ENCODE measurements at regions not wholly inside any gene's neighbourhood (a gene's known extent, or its start where the extent isn't known, plus 50 kb on each side); places are given as distances from the start of the nearest gene placed in this dataset.
A peak's percentile ranks its signal among the peaks of the same experiment; 100 is the strongest.

GRCh38 chr1:184157394-184157742 lies 105.8 kb downstream of the TSEN15 start:
- Histone ChIP-seq H3K36me3 (no peaks in the 10 kb centered on the region), H3K9me3 (peaks cover 0 to 3% of the 10 kb centered on the region in 2 donors), H3K27ac (peak overlapping the region in 1 of 2 donors; percentile 90), H3K4me3 (no peak overlapping the region), H3K27me3 (no peaks in the 10 kb centered on the region), H3K4me1 (peaks cover 7 to 65% of the 10 kb centered on the region in 2 donors)
- DNase-seq: no peak
- no peak for TF ChIP-seq CTCF (IDR thresholded peaks at IDR 0.05)
- no peak for ATAC-seq
- intact Hi-C loops (cut with DNase I): no loop called here

- no peak for ATAC-seq
- Histone ChIP-seq H3K4me1 (peaks cover 16 to 64% of the 10 kb centered on the region in 2 donors), H3K4me3 (no peak overlapping the region), H3K36me3 (no peaks in the 10 kb centered on the region), H3K27ac (peak overlapping the region in 1 of 2 donors; percentile 90), H3K9me3 (peaks cover 0 to 3% of the 10 kb centered on the region in 2 donors), H3K27me3 (no peaks in the 10 kb centered on the region)
- intact Hi-C loops (cut with DNase I): no loop called here
- no peak for DNase-seq
- no peak for TF ChIP-seq CTCF (IDR thresholded peaks at IDR 0.05)
Measured at GRCh38 chr1:184158896-184159681, 107.6 kb downstream of the TSEN15 start.

- Histone ChIP-seq H3K4me3 (no peak overlapping the region), H3K27ac (peak overlapping the region in 1 of 2 donors; percentile 90), H3K4me1 (peaks cover 20 to 74% of the 10 kb centered on the region in 2 donors), H3K27me3 (no peaks in the 10 kb centered on the region), H3K9me3 (peaks cover 0 to 3% of the 10 kb centered on the region in 2 donors), H3K36me3 (no peaks in the 10 kb centered on the region)
- peak; percentile 64 for ATAC-seq
- no peak for TF ChIP-seq CTCF (IDR thresholded peaks at IDR 0.05)
- no peak for DNase-seq
- intact Hi-C loops (cut with DNase I): no loop called here
Measured at GRCh38 chr1:184160236-184160635, 108.7 kb downstream of the TSEN15 start.

GRCh38 chr1:184161071-184161698 lies 109.7 kb downstream of the TSEN15 start:
- Histone ChIP-seq H3K36me3 (no peaks in the 10 kb centered on the region), H3K4me1 (peaks cover 20 to 81% of the 10 kb centered on the region in 2 donors), H3K9me3 (peaks cover 0 to 3% of the 10 kb centered on the region in 2 donors), H3K27ac (peak overlapping the region; percentile 39 to 90), H3K27me3 (no peaks in the 10 kb centered on the region), H3K4me3 (no peak overlapping the region)
- DNase-seq (peak in 2 of 4 donors; percentile 22 to 35), ATAC-seq (peak; percentile 53)
- TF ChIP-seq CTCF (IDR thresholded peaks at IDR 0.05): no peak
- intact Hi-C loops (cut with DNase I): no loop called here

- H3K27me3 ChIP-seq: no peaks in the 10 kb centered on the region
- H3K9me3 ChIP-seq: peaks cover 0 to 3% of the 10 kb centered on the region in 2 donors
- H3K4me3 ChIP-seq: no peak overlapping the region
- no peak for ATAC-seq
- H3K4me1 ChIP-seq: peaks cover 20 to 81% of the 10 kb centered on the region in 2 donors
- H3K36me3 ChIP-seq: no peaks in the 10 kb centered on the region
- H3K27ac ChIP-seq: peak overlapping the region in 1 of 2 donors; percentile 90
- DNase-seq: no peak
- TF ChIP-seq CTCF (IDR thresholded peaks at IDR 0.05): no peak
- intact Hi-C loops (cut with DNase I): no loop called here
Measured at GRCh38 chr1:184162281-184162680, 110.8 kb downstream of the TSEN15 start.

Data from left lung (tissue), 4 donors.